Esophagus squamous epithelium (tissue), 4 donors: ENCODE measurements at regions not wholly inside any gene's neighbourhood (a gene's known extent, or its start where the extent isn't known, plus 50 kb on each side); places are given as distances from the start of the nearest gene placed in this dataset.

Experiments used
- CTCF ChIP-seq, 6 experiments: fragments of 450-650 bp in 4 of 6; fragments of 200-600 bp in 2 of 6; sonication (generic) in 2 of 6; IDR thresholded peaks; one replicate each; pipeline ENCODE4 v1.5.1; 2016 to 2019; ENCODE audit warnings: antibody characterized with exemption in 6 of 6, mild to moderate bottlenecking in 4 of 6, moderate library complexity in 4 of 6
- POLR2A ChIP-seq, 4 donors: fragments of 450-650 bp; IDR thresholded peaks; one replicate each; pipeline ENCODE4 v1.6.1; 2017; ENCODE audit warnings: antibody characterized with exemption in 4 of 4, mild to moderate bottlenecking in 4 of 4, moderate library complexity in 3 of 4

- TF ChIP-seq CTCF (IDR thresholded peaks at IDR 0.05) (no peak), POLR2A (IDR thresholded peaks at IDR 0.05) (no peak)
These were observed 215.8 kb downstream of the RBFOX3 start for GRCh38 chr17:79395066-79395465.
